OCI-LY1 (cell line): ENCODE measurements at regions not wholly inside any gene's neighbourhood (a gene's known extent, or its start where the extent isn't known, plus 50 kb on each side); places are given as distances from the start of the nearest gene placed in this dataset.

Experiments
- EZH2 ChIP-seq: fragments of 200-600 bp; sonication (generic), shearing (Covaris generic); IDR thresholded peaks from 2 replicates; pipeline ENCODE4 v1.8.0; 2017; ENCODE audit warnings: borderline replicate concordance, mixed run types, mild to moderate bottlenecking, antibody characterized with exemption, low read length, moderate library complexity, mixed read lengths
- TF ChIP-seq, protein P1 (sequence below): fragments of 200-600 bp; sonication (generic), shearing (Covaris generic); IDR thresholded peaks from 2 replicates; pipeline ENCODE4 v1.5.1; 2017; ENCODE audit warnings: mild to moderate bottlenecking, antibody characterized with exemption, low read length, moderate library complexity, mixed read lengths

DNA sequence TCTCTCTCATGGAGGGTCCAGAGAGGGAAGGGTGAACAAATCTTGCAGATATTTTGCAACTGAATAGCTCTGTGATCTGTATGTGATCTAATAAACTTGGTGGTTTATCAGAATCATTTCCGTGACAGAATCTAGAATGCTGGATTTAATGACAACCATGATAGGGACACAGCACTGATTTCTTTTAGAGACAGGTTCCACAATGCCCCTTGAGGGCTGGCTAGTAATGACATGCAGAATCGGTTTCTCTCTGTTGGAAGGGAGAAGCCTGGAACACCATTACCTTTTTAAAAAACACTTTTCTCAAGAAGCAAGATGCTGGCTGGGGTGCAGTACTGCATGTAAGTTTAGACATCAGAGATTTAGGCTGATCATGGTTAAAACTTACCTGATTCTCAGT is 313.4 kb downstream of the CDH26 start:
- TF ChIP-seq, protein P1, sequence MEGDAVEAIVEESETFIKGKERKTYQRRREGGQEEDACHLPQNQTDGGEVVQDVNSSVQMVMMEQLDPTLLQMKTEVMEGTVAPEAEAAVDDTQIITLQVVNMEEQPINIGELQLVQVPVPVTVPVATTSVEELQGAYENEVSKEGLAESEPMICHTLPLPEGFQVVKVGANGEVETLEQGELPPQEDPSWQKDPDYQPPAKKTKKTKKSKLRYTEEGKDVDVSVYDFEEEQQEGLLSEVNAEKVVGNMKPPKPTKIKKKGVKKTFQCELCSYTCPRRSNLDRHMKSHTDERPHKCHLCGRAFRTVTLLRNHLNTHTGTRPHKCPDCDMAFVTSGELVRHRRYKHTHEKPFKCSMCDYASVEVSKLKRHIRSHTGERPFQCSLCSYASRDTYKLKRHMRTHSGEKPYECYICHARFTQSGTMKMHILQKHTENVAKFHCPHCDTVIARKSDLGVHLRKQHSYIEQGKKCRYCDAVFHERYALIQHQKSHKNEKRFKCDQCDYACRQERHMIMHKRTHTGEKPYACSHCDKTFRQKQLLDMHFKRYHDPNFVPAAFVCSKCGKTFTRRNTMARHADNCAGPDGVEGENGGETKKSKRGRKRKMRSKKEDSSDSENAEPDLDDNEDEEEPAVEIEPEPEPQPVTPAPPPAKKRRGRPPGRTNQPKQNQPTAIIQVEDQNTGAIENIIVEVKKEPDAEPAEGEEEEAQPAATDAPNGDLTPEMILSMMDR, result no peak; the same call in 1 of the 2 replicates
- TF ChIP-seq EZH2, result no peak
